Adrenal gland (tissue), 9 donors: ENCODE measurements at regions not wholly inside any gene's neighbourhood (a gene's known extent, or its start where the extent isn't known, plus 50 kb on each side); places are given as distances from the start of the nearest gene placed in this dataset.

Experiments
- DNase-seq, 7 donors: peaks; one replicate each; pipeline ENCODE4 v3.0.0-alpha.2; 2019 to 2020
- H3K27ac ChIP-seq, 5 donors: fragments of 200-600 bp; sonication (generic) in 4 of 5; 1 replicate in 3 of 5; 2 replicates in 2 of 5; pipeline versions ENCODE4 v1.5.1 to v1.8.0; 2016 to 2020; ENCODE audit warnings: mild to moderate bottlenecking in 1 of 5
- H3K27me3 ChIP-seq: fragments of 200-600 bp; 2 replicates; pipeline ENCODE4 v1.8.0; 2021
- H3K36me3 ChIP-seq, 2 donors: fragments of 200-600 bp; replicated peaks in 1 of 2; 1 replicate in 1 of 2; 2 replicates in 1 of 2; pipeline versions ENCODE4 v1.5.1 to v1.8.0; 2018 to 2022
- H3K4me1 ChIP-seq, 2 donors: fragments of 200-600 bp; replicated peaks in 1 of 2; 1 replicate in 1 of 2; 2 replicates in 1 of 2; pipeline versions ENCODE4 v1.5.1 to v1.8.0; 2018 to 2021
- H3K4me3 ChIP-seq, 4 donors: fragments of 200-600 bp; sonication (generic) in 3 of 4; one replicate each; pipeline ENCODE4 v1.5.1; 2016 to 2018
- H3K9me3 ChIP-seq, 3 donors: fragments of 200-600 bp; sonication (generic) in 1 of 3; replicated peaks in 1 of 3; 1 replicate in 2 of 3; 2 replicates in 1 of 3; pipeline versions ENCODE4 v1.5.1 to v1.8.0; 2016 to 2021
- POLR2A ChIP-seq, 2 donors: fragments of 450-650 bp; IDR thresholded peaks; one replicate each; pipeline ENCODE4 v1.6.1; 2017; ENCODE audit warnings: antibody characterized with exemption in 2 of 2, mild to moderate bottlenecking in 2 of 2, moderate library complexity in 1 of 2
- WGBS, 4 donors: extraction: QIAGEN DNeasy Blood & Tissue Kit in 2 of 4; methylation state at CpG; one replicate each; pipeline versions ENCODE4 v1.1.5 to v1.1.7; 2013 to 2017; 5-methylcytosine and 5-hydroxymethylcytosine counted together
- intact Hi-C, 2 donors: fragments of 100-400 bp; cut with DNase I; formaldehyde crosslinking; loops; one replicate each; pipeline versions ENCODE4 v1.14.1 to v1.15.0; 2022 to 2023
- TF ChIP-seq, protein P1 (sequence below), 6 experiments: fragments of 450-650 bp in 4 of 6; fragments of 200-600 bp in 2 of 6; sonication (generic) in 1 of 6; IDR thresholded peaks; 1 replicate in 5 of 6; 2 replicates in 1 of 6; pipeline versions ENCODE4 v1.5.1 to v1.8.0; 2016 to 2021; ENCODE audit warnings: antibody characterized with exemption in 6 of 6, mild to moderate bottlenecking in 2 of 6, moderate library complexity in 1 of 6
- donor health status: healthy with polysubstance abuse.
- donor health status: Bipolar disorder and iron deficiency.
- donor health status: DM: yes; HTN: yes; CAD: no.
- donor health status: DM: no; HTN: no; CAD: no.
- donor health status: DM: no; HTN: no; CAD: no.

DNA sequence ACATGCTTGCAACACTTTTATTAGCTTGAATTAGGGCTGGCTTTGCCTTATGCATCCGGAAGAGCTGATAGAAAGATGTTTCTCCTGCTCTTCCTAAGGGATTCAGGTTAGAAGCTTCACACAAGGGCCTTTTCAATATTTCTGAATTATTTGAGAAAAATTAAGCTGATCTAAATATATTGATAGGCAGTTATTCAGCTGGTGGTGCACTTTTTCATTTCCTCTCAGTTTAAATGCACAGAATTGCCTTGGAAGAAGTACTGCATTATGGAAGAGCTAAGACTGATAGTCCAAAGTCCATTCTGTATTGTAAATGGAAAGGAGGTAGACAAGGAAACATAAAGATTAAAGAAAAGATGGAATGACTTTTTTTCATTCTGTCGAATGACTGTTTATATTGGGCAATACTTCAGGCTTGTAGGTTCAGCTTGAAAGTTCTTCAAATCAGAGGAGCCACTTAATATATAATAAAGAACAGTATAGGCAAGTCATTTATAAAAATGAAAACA, 398.4 kb upstream of the B3GALT2 start:
- Histone ChIP-seq H3K27ac (no peak overlapping the region), H3K4me1 (peaks cover 7 to 8% of the 10 kb centered on the region in 2 donors), H3K9me3 (no peaks in the 10 kb centered on the region), H3K4me3 (no peak overlapping the region), H3K36me3 (no peaks in the 10 kb centered on the region), H3K27me3 (no peaks in the 10 kb centered on the region)
- TF ChIP-seq, protein P1, sequence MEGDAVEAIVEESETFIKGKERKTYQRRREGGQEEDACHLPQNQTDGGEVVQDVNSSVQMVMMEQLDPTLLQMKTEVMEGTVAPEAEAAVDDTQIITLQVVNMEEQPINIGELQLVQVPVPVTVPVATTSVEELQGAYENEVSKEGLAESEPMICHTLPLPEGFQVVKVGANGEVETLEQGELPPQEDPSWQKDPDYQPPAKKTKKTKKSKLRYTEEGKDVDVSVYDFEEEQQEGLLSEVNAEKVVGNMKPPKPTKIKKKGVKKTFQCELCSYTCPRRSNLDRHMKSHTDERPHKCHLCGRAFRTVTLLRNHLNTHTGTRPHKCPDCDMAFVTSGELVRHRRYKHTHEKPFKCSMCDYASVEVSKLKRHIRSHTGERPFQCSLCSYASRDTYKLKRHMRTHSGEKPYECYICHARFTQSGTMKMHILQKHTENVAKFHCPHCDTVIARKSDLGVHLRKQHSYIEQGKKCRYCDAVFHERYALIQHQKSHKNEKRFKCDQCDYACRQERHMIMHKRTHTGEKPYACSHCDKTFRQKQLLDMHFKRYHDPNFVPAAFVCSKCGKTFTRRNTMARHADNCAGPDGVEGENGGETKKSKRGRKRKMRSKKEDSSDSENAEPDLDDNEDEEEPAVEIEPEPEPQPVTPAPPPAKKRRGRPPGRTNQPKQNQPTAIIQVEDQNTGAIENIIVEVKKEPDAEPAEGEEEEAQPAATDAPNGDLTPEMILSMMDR (IDR thresholded peaks at IDR 0.05): no peak
- TF ChIP-seq POLR2A (IDR thresholded peaks at IDR 0.05): no peak
- DNase-seq: no peak
- 85 to 90% (median 88%) methylated on average over 2 of the region's 2 CpGs for WGBS, 4 donors
- intact Hi-C loops: no loop called here

DNA sequence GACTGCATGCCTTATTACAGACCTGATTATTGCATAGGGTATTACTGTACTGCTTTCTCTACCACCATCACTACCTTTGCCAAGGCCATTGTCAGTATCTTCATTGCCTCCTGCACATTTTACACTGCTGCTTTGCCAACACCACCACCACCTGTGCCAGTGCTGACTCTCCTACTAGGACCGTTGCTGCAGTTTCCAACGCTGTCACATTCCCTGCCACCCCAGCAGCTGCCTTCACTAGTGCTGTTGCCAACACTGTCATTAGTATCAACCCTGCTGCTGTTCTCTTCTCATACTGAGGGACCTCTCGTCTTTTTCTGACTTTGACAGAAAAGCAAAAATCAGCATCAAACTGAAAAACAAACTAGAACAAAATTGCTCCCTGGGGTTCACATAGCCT, 394.9 kb upstream of the B3GALT2 start:
- intact Hi-C loops: no loop called here

DNA sequence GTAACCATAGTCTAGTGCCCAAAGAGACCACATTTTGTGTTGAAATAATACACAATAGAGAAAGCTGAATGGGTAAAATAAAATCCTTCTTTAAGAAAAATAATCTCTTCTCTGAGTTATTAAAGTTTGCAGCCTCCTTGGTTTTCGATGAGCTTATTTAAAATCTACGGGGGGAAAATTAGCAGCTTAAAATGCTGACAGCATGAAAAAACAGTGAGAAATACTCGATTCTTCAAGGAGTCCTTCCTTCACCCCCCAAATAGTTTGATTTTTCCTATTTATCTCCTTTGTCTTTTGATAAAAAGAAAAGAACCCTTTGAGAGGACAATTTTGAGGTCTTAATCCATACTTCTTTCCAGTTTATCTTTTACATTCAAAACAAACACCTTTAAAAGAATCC, 394.0 kb upstream of the B3GALT2 start:
- Histone ChIP-seq H3K36me3 (no peaks in the 10 kb centered on the region), H3K27me3 (no peaks in the 10 kb centered on the region), H3K9me3 (no peaks in the 10 kb centered on the region), H3K4me1 (no peaks in the 10 kb centered on the region), H3K27ac (no peak overlapping the region), H3K4me3 (no peak overlapping the region)
- intact Hi-C loops: no loop called here
- no peak for DNase-seq
- TF ChIP-seq, protein P1 (IDR thresholded peaks at IDR 0.05): no peak
- TF ChIP-seq POLR2A (IDR thresholded peaks at IDR 0.05): no peak
- 92 to 96% (median 94%) methylated on average over 3 of the region's 3 CpGs for WGBS, 4 donors

More for the DNA sequence above, 394.9 kb upstream of the B3GALT2 start:
- Histone ChIP-seq H3K9me3 (no peaks in the 10 kb centered on the region), H3K4me1 (no peaks in the 10 kb centered on the region), H3K4me3 (no peak overlapping the region), H3K27me3 (no peaks in the 10 kb centered on the region), H3K27ac (no peak overlapping the region), H3K36me3 (no peaks in the 10 kb centered on the region)
- DNase-seq: no peak
- WGBS, 4 donors: 89 to 94% (median 92%) methylated on average over 3 of the region's 3 CpGs
- TF ChIP-seq, protein P1 (IDR thresholded peaks at IDR 0.05): no peak
- no peak for TF ChIP-seq POLR2A (IDR thresholded peaks at IDR 0.05)

DNA sequence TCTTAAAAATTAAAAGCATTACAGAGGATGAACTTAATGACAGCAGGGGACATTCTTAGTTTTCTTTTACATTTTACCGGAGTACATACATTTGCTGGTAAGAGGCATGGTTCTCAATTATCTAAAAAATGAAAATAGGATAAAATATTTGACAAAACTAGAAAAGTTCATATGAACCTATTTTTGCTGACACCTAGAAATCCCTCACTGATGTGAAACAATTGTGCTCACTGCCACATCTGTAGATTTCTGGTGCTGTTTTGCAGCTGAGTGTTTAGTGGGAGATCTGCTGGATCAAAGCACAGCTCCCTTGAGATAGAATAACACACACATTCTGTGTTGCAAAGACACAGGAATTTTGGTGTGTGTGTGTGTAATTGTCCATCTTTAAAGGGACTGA, 392.9 kb upstream of the B3GALT2 start:
- intact Hi-C loops: no loop called here
- H3K27me3 ChIP-seq: no peaks in the 10 kb centered on the region
- no peak overlapping the region for H3K27ac ChIP-seq
- DNase-seq: no peak
- no peaks in the 10 kb centered on the region for H3K4me1 ChIP-seq
- H3K36me3 ChIP-seq: no peaks in the 10 kb centered on the region
- no peaks in the 10 kb centered on the region for H3K9me3 ChIP-seq
- WGBS, 4 donors: 99 to 100% (median 100%) methylated on average over 1 of the region's 1 CpG
- TF ChIP-seq, protein P1 (IDR thresholded peaks at IDR 0.05): no peak
- TF ChIP-seq POLR2A (IDR thresholded peaks at IDR 0.05): no peak
- no peak overlapping the region for H3K4me3 ChIP-seq
